ENCODE measurements at regions not wholly inside any gene's neighbourhood (a gene's known extent, or its start where the extent isn't known, plus 50 kb on each side); places are given as distances from the start of the nearest gene placed in this dataset.
A peak's percentile ranks its signal among the peaks of the same experiment; 100 is the strongest.
"Not testable (repeated sequence)": the region's sequence is repeated elsewhere in the genome, so short reads cannot be mapped to it uniquely, and the experiment has no call there.

- H3K27ac ChIP-seq: no peak overlapping the region
- no peak overlapping the region for H3K4me3 ChIP-seq
- no peak for TF ChIP-seq POLR2A (IDR thresholded peaks at IDR 0.05)
- TF ChIP-seq CTCF (IDR thresholded peaks at IDR 0.05 in 8 of 11, conservative IDR thresholded peaks at IDR 0.05 in 3 of 11): no peak
- no peak for TF ChIP-seq POLR2AphosphoS5 (IDR thresholded peaks at IDR 0.05)
- H3K4me1 ChIP-seq: no peaks in the 10 kb centered on the region
- intact Hi-C loops (cut with DNase I; ENCODE audit: low total_unique reads): no loop called here
- no peak for DNase-seq
- no peaks in the 10 kb centered on the region for H3K36me3 ChIP-seq
- H3K9me3 ChIP-seq: peaks cover 0 to 86% (median 66%) of the 10 kb centered on the region in 8 donors
- no peaks in the 10 kb centered on the region for H3K27me3 ChIP-seq (replicated peaks in 1 of 7)
- WGBS, 5 donors: 14 to 37% (median 36%) methylated on average over 2 of the region's 2 CpGs
These were observed 1026.4 kb downstream of the KCNJ18 start for GRCh38 chr17:22718689-22719088.

GRCh38 chr17:22741066-22741465 is 1048.7 kb downstream of the KCNJ18 start:
- H3K27ac ChIP-seq; H3K4me1 ChIP-seq; intact Hi-C loops (cut with DNase I; ENCODE audit: low total_unique reads); H3K4me3 ChIP-seq; H3K27me3 ChIP-seq (replicated peaks in 1 of 7); H3K36me3 ChIP-seq: not testable (repeated sequence)
- peak; percentile 22 for DNase-seq
- 93 to 96% (median 94%) methylated on average over 9 to 27 of the region's 27 CpGs; no CpG with 5 or more reads in 1 of the 5 donors for WGBS, 5 donors
- peaks cover 0 to 88% (median 81%) of the 10 kb centered on the region in 8 donors for H3K9me3 ChIP-seq
